ENCODE measurements at regions not wholly inside any gene's neighbourhood (a gene's known extent, or its start where the extent isn't known, plus 50 kb on each side); places are given as distances from the start of the nearest gene placed in this dataset.

- Histone ChIP-seq H3K4me3 (ENCODE audit: low read depth, low read length) (no peak overlapping the region), H3K36me3 (ENCODE audit: control insufficient read depth, insufficient read depth, low read length) (no peaks in the 10 kb centered on the region), H3K27me3 (ENCODE audit: control insufficient read depth, insufficient read depth, low read length) (no peaks in the 10 kb centered on the region)
- DNase-seq (ENCODE audit: low read depth) = no peak
- TF ChIP-seq CTCF (IDR thresholded peaks at IDR 0.05; ENCODE audit: insufficient read depth, low read length, poor library complexity, severe bottlenecking) = no peak
These were observed 545.9 kb downstream of the MIAT start for GRCh38 chr22:27203276-27203660.

GRCh38 chr22:27204280-27204679, 546.9 kb downstream of the MIAT start:
- TF ChIP-seq CTCF (IDR thresholded peaks at IDR 0.05; ENCODE audit: insufficient read depth, low read length, poor library complexity, severe bottlenecking) = no peak
- DNase-seq (ENCODE audit: low read depth) = no peak
- no peaks in the 10 kb centered on the region for H3K27me3 ChIP-seq (ENCODE audit: control insufficient read depth, insufficient read depth, low read length)

GRCh38 chr22:27204817-27205216, 547.4 kb downstream of the MIAT start:
- Histone ChIP-seq H3K36me3 (ENCODE audit: control insufficient read depth, insufficient read depth, low read length) (no peaks in the 10 kb centered on the region), H3K27me3 (ENCODE audit: control insufficient read depth, insufficient read depth, low read length) (no peaks in the 10 kb centered on the region), H3K4me3 (ENCODE audit: low read depth, low read length) (no peak overlapping the region)
- no peak for DNase-seq (ENCODE audit: low read depth)
- TF ChIP-seq CTCF (IDR thresholded peaks at IDR 0.05; ENCODE audit: insufficient read depth, low read length, poor library complexity, severe bottlenecking) = no peak

More at GRCh38 chr22:27204280-27204679, 546.9 kb downstream of the MIAT start:
- H3K36me3 ChIP-seq (ENCODE audit: control insufficient read depth, insufficient read depth, low read length) = no peaks in the 10 kb centered on the region
- H3K4me3 ChIP-seq (ENCODE audit: low read depth, low read length) = no peak overlapping the region

GRCh38 chr22:27205492-27206373, 548.3 kb downstream of the MIAT start:
- Histone ChIP-seq H3K4me3 (ENCODE audit: low read depth, low read length) (no peak overlapping the region), H3K27me3 (ENCODE audit: control insufficient read depth, insufficient read depth, low read length) (no peaks in the 10 kb centered on the region), H3K36me3 (ENCODE audit: control insufficient read depth, insufficient read depth, low read length) (no peaks in the 10 kb centered on the region)
- no peak for DNase-seq (ENCODE audit: low read depth)
- no peak for TF ChIP-seq CTCF (IDR thresholded peaks at IDR 0.05; ENCODE audit: insufficient read depth, low read length, poor library complexity, severe bottlenecking)

GRCh38 chr22:27206374-27207133, 549.2 kb downstream of the MIAT start:
- no peak for TF ChIP-seq CTCF (IDR thresholded peaks at IDR 0.05; ENCODE audit: insufficient read depth, low read length, poor library complexity, severe bottlenecking)
- no peak overlapping the region for H3K4me3 ChIP-seq (ENCODE audit: low read depth, low read length)
- DNase-seq (ENCODE audit: low read depth) = no peak

More at GRCh38 chr22:27206374-27207133, 549.2 kb downstream of the MIAT start:
- Histone ChIP-seq H3K36me3 (ENCODE audit: control insufficient read depth, insufficient read depth, low read length) (no peaks in the 10 kb centered on the region), H3K27me3 (ENCODE audit: control insufficient read depth, insufficient read depth, low read length) (no peaks in the 10 kb centered on the region)

Measured in kidney epithelial cell (primary cell).